ENCODE measurements at regions not wholly inside any gene's neighbourhood (a gene's known extent, or its start where the extent isn't known, plus 50 kb on each side); places are given as distances from the start of the nearest gene placed in this dataset.
"Not testable (repeated sequence)": the region's sequence is repeated elsewhere in the genome, so short reads cannot be mapped to it uniquely, and the experiment has no call there.

GRCh38 chr16:17930280-17930679 is 406.3 kb downstream of the NPIPA8 start:
- Histone ChIP-seq H3K36me3 (no peaks in the 10 kb centered on the region), H3K27ac (no peak overlapping the region), H3K27me3 (no peaks in the 10 kb centered on the region), H3K9me3 (replicated peaks) (no peaks in the 10 kb centered on the region), H3K4me1 (no peaks in the 10 kb centered on the region), H3K4me3 (no peak overlapping the region)
- no peak for DNase-seq

GRCh38 chr16:17926866-17927399 is 409.6 kb downstream of the NPIPA8 start:
- no peaks in the 10 kb centered on the region for H3K9me3 ChIP-seq (replicated peaks)
- no peak overlapping the region for H3K27ac ChIP-seq
- H3K4me1 ChIP-seq = no peaks in the 10 kb centered on the region
- H3K4me3 ChIP-seq = no peak overlapping the region
- no peaks in the 10 kb centered on the region for H3K27me3 ChIP-seq
- DNase-seq = no peak
- H3K36me3 ChIP-seq = no peaks in the 10 kb centered on the region

- Histone ChIP-seq H3K4me1 (no peaks in the 10 kb centered on the region), H3K4me3 (no peak overlapping the region), H3K36me3 (no peaks in the 10 kb centered on the region), H3K27me3 (no peaks in the 10 kb centered on the region), H3K27ac (no peak overlapping the region), H3K9me3 (replicated peaks) (no peaks in the 10 kb centered on the region)
- DNase-seq = no peak
Measured at GRCh38 chr16:17926461-17926860, 410.1 kb downstream of the NPIPA8 start.

- no peaks in the 10 kb centered on the region for H3K4me1 ChIP-seq
- no peaks in the 10 kb centered on the region for H3K27me3 ChIP-seq
- no peak overlapping the region for H3K4me3 ChIP-seq
- no peak overlapping the region for H3K27ac ChIP-seq
- H3K36me3 ChIP-seq = no peaks in the 10 kb centered on the region
- H3K9me3 ChIP-seq (replicated peaks) = no peaks in the 10 kb centered on the region
- no peak for DNase-seq
Measured at GRCh38 chr16:17925761-17926160, 410.8 kb downstream of the NPIPA8 start.

GRCh38 chr16:17921357-17921978 is 415.1 kb downstream of the NPIPA8 start:
- Histone ChIP-seq H3K27ac (no peak overlapping the region), H3K27me3 (no peaks in the 10 kb centered on the region), H3K4me1 (no peaks in the 10 kb centered on the region), H3K36me3 (no peaks in the 10 kb centered on the region), H3K4me3 (no peak overlapping the region), H3K9me3 (replicated peaks) (no peaks in the 10 kb centered on the region)
- DNase-seq = peak; percentile 31 to 64

- H3K36me3 ChIP-seq = no peaks in the 10 kb centered on the region
- no peaks in the 10 kb centered on the region for H3K4me1 ChIP-seq
- DNase-seq = no peak
- no peak overlapping the region for H3K27ac ChIP-seq
- H3K4me3 ChIP-seq = no peak overlapping the region
- H3K27me3 ChIP-seq = no peaks in the 10 kb centered on the region
- H3K9me3 ChIP-seq (replicated peaks) = no peaks in the 10 kb centered on the region
Measured at GRCh38 chr16:17917316-17918019, 419.1 kb downstream of the NPIPA8 start.

- Histone ChIP-seq H3K27me3 (no peaks in the 10 kb centered on the region), H3K4me1 (no peaks in the 10 kb centered on the region), H3K36me3 (no peaks in the 10 kb centered on the region), H3K27ac (no peak overlapping the region), H3K4me3 (no peak overlapping the region), H3K9me3 (replicated peaks) (no peaks in the 10 kb centered on the region)
- no peak for DNase-seq
Measured at GRCh38 chr16:17915791-17916190, 420.7 kb downstream of the NPIPA8 start.

- H3K9me3 ChIP-seq (replicated peaks) = no peaks in the 10 kb centered on the region
- no peaks in the 10 kb centered on the region for H3K27me3 ChIP-seq
- H3K36me3 ChIP-seq = no peaks in the 10 kb centered on the region
Measured at GRCh38 chr16:17914168-17914567, 422.4 kb downstream of the NPIPA8 start.

GRCh38 chr16:17911578-17911977 is 425.0 kb downstream of the NPIPA8 start:
- H3K4me1 ChIP-seq; H3K27me3 ChIP-seq; DNase-seq; H3K36me3 ChIP-seq; H3K27ac ChIP-seq; H3K9me3 ChIP-seq (replicated peaks); H3K4me3 ChIP-seq: not testable (repeated sequence)

More at GRCh38 chr16:17914168-17914567, 422.4 kb downstream of the NPIPA8 start:
- Histone ChIP-seq H3K4me3 (no peak overlapping the region), H3K4me1 (no peaks in the 10 kb centered on the region), H3K27ac (no peak overlapping the region)
- DNase-seq = no peak

- DNase-seq; H3K27ac ChIP-seq; H3K27me3 ChIP-seq; H3K4me3 ChIP-seq; H3K9me3 ChIP-seq (replicated peaks); H3K4me1 ChIP-seq; H3K36me3 ChIP-seq: not testable (repeated sequence)
Measured at GRCh38 chr16:17906626-17907025, 429.9 kb downstream of the NPIPA8 start.

GRCh38 chr16:17901309-17901708 is 430.5 kb upstream of the XYLT1 start:
- Histone ChIP-seq H3K27ac (no peak overlapping the region), H3K4me3 (no peak overlapping the region), H3K4me1 (no peaks in the 10 kb centered on the region), H3K9me3 (replicated peaks) (no peaks in the 10 kb centered on the region), H3K36me3 (no peaks in the 10 kb centered on the region), H3K27me3 (no peaks in the 10 kb centered on the region)
- no peak for DNase-seq

GRCh38 chr16:17899141-17899540 is 428.4 kb upstream of the XYLT1 start:
- H3K4me1 ChIP-seq = no peaks in the 10 kb centered on the region
- DNase-seq = no peak
- H3K36me3 ChIP-seq = no peaks in the 10 kb centered on the region
- H3K9me3 ChIP-seq (replicated peaks) = no peaks in the 10 kb centered on the region
- H3K27me3 ChIP-seq = no peaks in the 10 kb centered on the region
- no peak overlapping the region for H3K27ac ChIP-seq
- no peak overlapping the region for H3K4me3 ChIP-seq

- Histone ChIP-seq H3K4me3 (no peak overlapping the region), H3K4me1 (no peaks in the 10 kb centered on the region), H3K27ac (no peak overlapping the region), H3K9me3 (replicated peaks) (no peaks in the 10 kb centered on the region), H3K27me3 (no peaks in the 10 kb centered on the region), H3K36me3 (no peaks in the 10 kb centered on the region)
- DNase-seq = no peak
Measured at GRCh38 chr16:17887963-17888362, 417.2 kb upstream of the XYLT1 start.

GRCh38 chr16:17885659-17886207 is 415.0 kb upstream of the XYLT1 start:
- DNase-seq = no peak

GRCh38 chr16:17877821-17878360 is 407.1 kb upstream of the XYLT1 start:
- no peaks in the 10 kb centered on the region for H3K27me3 ChIP-seq
- H3K27ac ChIP-seq = no peak overlapping the region
- no peaks in the 10 kb centered on the region for H3K4me1 ChIP-seq
- H3K4me3 ChIP-seq = no peak overlapping the region
- H3K9me3 ChIP-seq (replicated peaks) = no peaks in the 10 kb centered on the region
- DNase-seq = no peak
- no peaks in the 10 kb centered on the region for H3K36me3 ChIP-seq

More at GRCh38 chr16:17885659-17886207, 415.0 kb upstream of the XYLT1 start:
- Histone ChIP-seq H3K27ac (no peak overlapping the region), H3K4me3 (no peak overlapping the region), H3K36me3 (no peaks in the 10 kb centered on the region), H3K9me3 (replicated peaks) (no peaks in the 10 kb centered on the region), H3K27me3 (no peaks in the 10 kb centered on the region), H3K4me1 (no peaks in the 10 kb centered on the region)
